ENCODE measurements at regions not wholly inside any gene's neighbourhood (a gene's known extent, or its start where the extent isn't known, plus 50 kb on each side); places are given as distances from the start of the nearest gene placed in this dataset.

- TF ChIP-seq CTCF (IDR thresholded peaks at IDR 0.05) (no peak), EZH2 (IDR thresholded peaks at IDR 0.05; ENCODE audit: borderline replicate concordance, insufficient read depth, low read depth, low read length, poor library complexity, severe bottlenecking) (no peak)
These were observed 222.9 kb upstream of the RIOK2 start for GRCh38 chr5:97405941-97406340.
